LHCN-M2 (cell line): ENCODE measurements at regions not wholly inside any gene's neighbourhood (a gene's known extent, or its start where the extent isn't known, plus 50 kb on each side); places are given as distances from the start of the nearest gene placed in this dataset.
A peak's percentile ranks its signal among the peaks of the same experiment; 100 is the strongest.

Source experiments
- DNase-seq: peaks from one replicate; pipeline ENCODE4 v3.0.0-alpha.2; 2012; ENCODE audit warnings: low read depth

- no peak for DNase-seq
Observed at GRCh38 chr10:127610816-127611215, 61.7 kb downstream of the NPS start.

- DNase-seq = no peak
Observed at GRCh38 chr10:127614484-127615017, 65.4 kb downstream of the NPS start.

GRCh38 chr10:127618797-127619196, 69.7 kb downstream of the NPS start:
- DNase-seq = no peak

- DNase-seq = peak; percentile 31
Observed at GRCh38 chr10:127619546-127620325, 70.6 kb downstream of the NPS start.

- DNase-seq = no peak
Observed at GRCh38 chr10:127635882-127636281, 86.8 kb downstream of the NPS start.

GRCh38 chr10:127648885-127649284, 88.1 kb upstream of the FOXI2 start:
- no peak for DNase-seq

- DNase-seq = peak; percentile 6
Observed at GRCh38 chr10:127649642-127650041, 87.3 kb upstream of the FOXI2 start.

GRCh38 chr10:127657056-127657455, 79.9 kb upstream of the FOXI2 start:
- DNase-seq = no peak

GRCh38 chr10:127676430-127676829, 60.6 kb upstream of the FOXI2 start:
- peak; percentile 0 for DNase-seq

- no peak for DNase-seq
Observed at GRCh38 chr10:127678091-127678490, 58.9 kb upstream of the FOXI2 start.

- DNase-seq = no peak
Observed at GRCh38 chr10:127679642-127680255, 57.2 kb upstream of the FOXI2 start.
